Left ventricle myocardium inferior (tissue), 1 donor: ENCODE measurements at regions not wholly inside any gene's neighbourhood (a gene's known extent, or its start where the extent isn't known, plus 50 kb on each side); places are given as distances from the start of the nearest gene placed in this dataset.
"Not testable (repeated sequence)": the region's sequence is repeated elsewhere in the genome, so short reads cannot be mapped to it uniquely, and the experiment has no call there.

Experiments used
- DNase-seq: peaks from one replicate; pipeline ENCODE4 v3.0.0-alpha.2; 2020
- H3K27ac ChIP-seq: fragments of 200-600 bp; replicated peaks from 2 replicates; pipeline ENCODE4 v1.8.0; 2021
- H3K27me3 ChIP-seq: fragments of 200-600 bp; 2 replicates; pipeline ENCODE4 v1.8.0; 2021; ENCODE audit warnings: low read depth
- H3K36me3 ChIP-seq: fragments of 200-600 bp; 2 replicates; pipeline ENCODE4 v1.8.0; 2021
- H3K4me1 ChIP-seq: fragments of 200-600 bp; 2 replicates; pipeline ENCODE4 v1.8.0; 2021
- H3K4me3 ChIP-seq: fragments of 200-600 bp; 2 replicates; pipeline ENCODE4 v1.8.0; 2021; ENCODE audit warnings: mild to moderate bottlenecking, moderate library complexity
- H3K9me3 ChIP-seq: fragments of 200-600 bp; replicated peaks from 2 replicates; pipeline ENCODE4 v1.8.0; 2021
- intact Hi-C: fragments of 100-400 bp; cut with micrococcal nuclease; formaldehyde crosslinking; loops from one replicate; pipeline ENCODE4 v1.11.0; 2022
- donor health status: DM: no; HTN: yes; CAD: no; lungs with severe emphysema.

DNA sequence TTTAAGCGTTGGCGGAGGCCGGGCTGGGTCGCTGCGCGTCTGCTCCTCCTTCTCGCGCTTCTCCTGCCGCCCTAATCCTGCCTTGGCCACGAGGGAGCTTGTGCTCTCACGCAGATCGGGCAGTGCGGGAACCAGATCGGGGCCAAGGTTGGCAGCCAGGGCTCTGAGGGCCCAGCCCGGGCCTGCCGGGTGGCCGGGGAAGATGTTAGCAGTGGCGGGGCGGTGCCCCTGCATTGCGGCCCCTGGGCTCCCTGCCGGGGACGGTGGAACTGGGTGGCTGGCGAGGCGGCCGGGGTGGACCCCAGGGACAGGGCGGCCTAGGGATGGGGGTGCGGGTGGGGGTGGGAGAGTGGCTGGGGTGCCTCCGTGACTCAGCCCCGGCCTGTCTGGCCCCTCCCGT is 297.4 kb downstream of the CACNA1B start:
- H3K4me3 ChIP-seq, DNase-seq, intact Hi-C loops: not testable (repeated sequence)

DNA sequence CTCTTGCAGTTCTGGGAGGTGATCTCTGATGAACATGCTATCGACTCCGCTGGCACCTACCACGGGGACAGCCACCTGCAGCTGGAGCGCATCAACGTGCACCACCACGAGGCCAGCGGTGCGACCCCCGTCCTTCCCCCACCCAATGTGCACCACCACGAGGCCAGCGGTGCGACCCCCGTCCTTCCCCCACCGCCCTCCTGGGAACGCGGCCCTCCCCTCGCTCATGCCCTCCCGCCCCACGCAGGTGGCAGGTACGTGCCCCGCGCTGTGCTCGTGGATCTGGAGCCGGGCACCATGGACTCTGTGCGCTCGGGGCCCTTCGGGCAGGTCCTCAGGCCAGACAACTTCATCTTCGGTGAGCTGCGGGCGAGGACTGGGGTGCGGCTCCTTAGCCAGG is 297.8 kb downstream of the CACNA1B start:
- H3K4me3 ChIP-seq, H3K27ac ChIP-seq, DNase-seq, H3K4me1 ChIP-seq, intact Hi-C loops, H3K36me3 ChIP-seq, H3K9me3 ChIP-seq: not testable (repeated sequence)
- peaks cover 14% of the 10 kb centered on the region for H3K27me3 ChIP-seq

More for the DNA sequence above, 297.4 kb downstream of the CACNA1B start:
- H3K4me1 ChIP-seq, H3K27ac ChIP-seq, H3K9me3 ChIP-seq, H3K36me3 ChIP-seq: not testable (repeated sequence)
- H3K27me3 ChIP-seq, result peaks cover 14% of the 10 kb centered on the region

DNA sequence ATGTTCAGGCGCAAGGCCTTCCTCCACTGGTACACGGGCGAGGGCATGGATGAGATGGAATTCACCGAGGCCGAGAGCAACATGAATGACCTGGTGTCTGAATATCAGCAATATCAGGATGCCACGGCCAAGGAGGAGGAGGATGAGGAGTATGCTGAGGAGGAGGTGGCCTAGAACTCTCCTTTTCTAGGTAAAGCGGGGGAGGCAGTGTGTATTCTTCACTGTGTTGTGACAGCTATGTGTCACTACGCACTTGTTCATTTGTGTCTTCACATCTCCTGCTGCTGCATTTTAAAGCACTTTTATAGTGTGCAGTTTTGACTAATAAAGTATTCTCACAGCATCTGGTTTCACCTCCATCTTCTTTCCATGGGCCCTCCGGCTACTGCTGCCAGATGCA is 299.5 kb downstream of the CACNA1B start:
- H3K36me3 ChIP-seq, H3K4me3 ChIP-seq, intact Hi-C loops, H3K9me3 ChIP-seq, DNase-seq, H3K4me1 ChIP-seq, H3K27ac ChIP-seq: not testable (repeated sequence)
- H3K27me3 ChIP-seq, result peaks cover 14% of the 10 kb centered on the region

DNA sequence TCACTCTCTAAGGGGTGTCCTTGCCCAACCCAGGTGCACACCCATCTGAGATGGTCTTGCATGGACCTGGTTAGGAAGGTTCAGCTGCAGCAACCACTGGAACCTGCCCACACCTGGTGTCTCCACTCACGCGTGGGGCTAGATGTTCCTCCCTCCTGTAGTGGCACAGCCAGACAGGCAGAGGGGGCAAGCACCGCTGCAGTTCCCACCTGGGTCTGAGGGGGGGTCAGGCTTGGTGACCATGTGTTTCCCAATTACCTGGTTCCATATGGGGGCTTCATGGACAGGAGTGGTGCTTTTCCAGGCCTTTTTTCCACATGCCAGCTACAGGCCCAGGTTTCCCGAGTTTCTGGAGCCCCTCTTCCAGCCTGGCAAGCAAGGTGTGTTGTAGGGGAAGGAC is 301.4 kb downstream of the CACNA1B start:
- H3K9me3 ChIP-seq, DNase-seq, H3K4me3 ChIP-seq, H3K36me3 ChIP-seq, H3K27ac ChIP-seq, intact Hi-C loops, H3K4me1 ChIP-seq: not testable (repeated sequence)
- H3K27me3 ChIP-seq, result peaks cover 18% of the 10 kb centered on the region

DNA sequence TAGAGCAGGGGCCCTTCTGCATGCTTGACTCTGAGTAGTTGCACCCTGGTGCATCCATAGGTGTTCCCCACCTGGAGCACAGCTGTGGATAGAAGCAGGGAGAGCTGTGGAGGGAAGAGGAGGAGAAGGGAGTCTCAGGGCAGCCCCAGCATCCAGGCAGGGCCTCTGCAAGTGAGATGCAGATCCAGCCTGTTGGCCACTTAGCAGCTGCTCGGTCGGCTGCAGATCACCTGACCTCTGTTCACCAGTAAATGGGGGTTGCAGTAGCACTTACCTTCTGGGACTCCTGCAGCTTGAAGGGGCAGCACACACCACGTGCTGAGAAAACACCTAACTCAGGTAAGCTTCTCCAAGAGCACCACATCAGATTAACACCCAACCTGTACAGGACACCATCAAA is 302.1 kb downstream of the CACNA1B start:
- H3K36me3 ChIP-seq, intact Hi-C loops, H3K9me3 ChIP-seq, DNase-seq, H3K27ac ChIP-seq, H3K4me1 ChIP-seq, H3K4me3 ChIP-seq: not testable (repeated sequence)
- H3K27me3 ChIP-seq, result peaks cover 18% of the 10 kb centered on the region

DNA sequence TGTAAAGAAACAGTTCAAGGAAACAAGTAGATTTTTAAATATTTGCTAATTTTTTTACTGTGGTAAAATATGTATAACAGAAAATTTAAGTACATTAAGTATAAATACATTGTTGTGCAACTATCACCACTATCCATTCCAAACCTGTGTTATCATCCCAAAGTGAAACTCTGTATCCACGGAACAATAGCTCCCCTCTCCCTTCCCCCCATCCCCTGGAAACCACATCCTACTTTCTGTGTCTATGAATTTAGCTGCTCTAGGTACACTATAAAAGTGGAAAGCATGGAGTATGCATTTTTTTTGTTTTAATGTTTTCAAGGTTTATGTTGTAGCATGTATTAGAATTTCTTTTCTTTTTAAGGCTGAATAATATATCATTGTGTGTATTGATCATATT is 304.4 kb downstream of the CACNA1B start:
- intact Hi-C loops, H3K27ac ChIP-seq, H3K4me1 ChIP-seq, DNase-seq, H3K36me3 ChIP-seq, H3K4me3 ChIP-seq, H3K9me3 ChIP-seq: not testable (repeated sequence)
- H3K27me3 ChIP-seq, result peaks cover 25% of the 10 kb centered on the region

DNA sequence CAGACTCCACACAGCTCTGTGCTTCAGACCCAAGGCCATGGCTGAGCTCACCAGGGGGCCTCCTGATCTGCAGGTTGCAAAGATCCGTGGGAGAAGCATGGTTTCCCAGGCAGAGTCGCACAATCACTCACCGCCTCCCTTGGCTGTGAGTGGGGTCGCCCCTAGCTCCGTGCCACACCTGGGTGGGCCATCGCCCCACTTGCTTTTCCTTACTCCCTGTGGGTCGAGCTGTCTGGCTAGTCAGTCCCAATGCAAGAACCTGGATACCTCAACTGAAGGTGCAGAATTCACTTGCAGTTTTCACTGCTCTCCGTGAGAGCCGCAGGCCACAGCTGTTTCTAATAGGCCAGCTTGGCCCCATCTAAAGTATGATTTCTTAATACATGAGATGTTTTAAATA is 319.6 kb downstream of the CACNA1B start:
- peaks cover 21% of the 10 kb centered on the region for H3K27me3 ChIP-seq
- H3K36me3 ChIP-seq, H3K9me3 ChIP-seq, DNase-seq, intact Hi-C loops, H3K4me3 ChIP-seq, H3K4me1 ChIP-seq, H3K27ac ChIP-seq: not testable (repeated sequence)

DNA sequence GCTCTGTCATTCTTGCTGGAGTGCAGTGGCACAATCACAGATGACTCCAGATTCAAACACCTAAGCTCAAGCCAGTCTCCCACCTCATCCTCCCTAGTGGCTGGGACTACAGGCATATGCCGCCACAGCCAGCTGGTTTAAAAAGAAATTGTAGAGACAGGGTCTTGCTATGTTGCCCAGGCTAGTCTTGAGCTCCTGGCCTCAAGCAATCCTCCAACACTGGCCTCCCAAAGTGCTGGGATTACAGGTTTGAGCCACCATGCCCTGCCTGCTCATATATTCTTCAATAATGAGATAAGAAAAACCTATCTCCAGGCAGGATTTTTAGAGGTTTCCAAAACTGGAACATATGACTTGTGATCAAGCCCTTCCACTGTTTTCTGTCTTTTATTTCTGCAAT is 321.4 kb downstream of the CACNA1B start:
- H3K4me3 ChIP-seq, DNase-seq, H3K9me3 ChIP-seq, intact Hi-C loops, H3K27ac ChIP-seq, H3K36me3 ChIP-seq, H3K4me1 ChIP-seq: not testable (repeated sequence)
- H3K27me3 ChIP-seq, result peaks cover 22% of the 10 kb centered on the region

DNA sequence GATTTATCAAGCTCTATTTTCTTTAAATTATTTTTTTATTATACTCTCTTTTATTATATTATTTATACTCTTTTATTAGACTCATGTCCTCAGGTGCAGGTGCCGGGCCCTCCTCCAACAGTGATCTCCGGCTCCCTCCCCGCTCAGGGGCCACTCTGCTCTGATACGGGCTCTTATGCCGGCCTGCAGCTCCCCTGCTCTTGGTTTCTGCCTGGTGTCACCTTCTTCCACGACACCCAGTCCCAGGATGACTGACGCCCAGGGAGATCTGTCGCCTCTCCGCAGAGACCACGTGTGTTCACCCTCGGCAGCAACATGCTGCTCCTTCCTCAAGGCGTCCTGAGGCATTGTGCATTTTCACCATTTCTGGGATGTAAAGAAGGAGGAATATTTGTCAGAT is 322.3 kb downstream of the CACNA1B start:
- H3K9me3 ChIP-seq, H3K36me3 ChIP-seq, DNase-seq, H3K27ac ChIP-seq, intact Hi-C loops, H3K4me1 ChIP-seq, H3K4me3 ChIP-seq: not testable (repeated sequence)
- H3K27me3 ChIP-seq, result peaks cover 22% of the 10 kb centered on the region

DNA sequence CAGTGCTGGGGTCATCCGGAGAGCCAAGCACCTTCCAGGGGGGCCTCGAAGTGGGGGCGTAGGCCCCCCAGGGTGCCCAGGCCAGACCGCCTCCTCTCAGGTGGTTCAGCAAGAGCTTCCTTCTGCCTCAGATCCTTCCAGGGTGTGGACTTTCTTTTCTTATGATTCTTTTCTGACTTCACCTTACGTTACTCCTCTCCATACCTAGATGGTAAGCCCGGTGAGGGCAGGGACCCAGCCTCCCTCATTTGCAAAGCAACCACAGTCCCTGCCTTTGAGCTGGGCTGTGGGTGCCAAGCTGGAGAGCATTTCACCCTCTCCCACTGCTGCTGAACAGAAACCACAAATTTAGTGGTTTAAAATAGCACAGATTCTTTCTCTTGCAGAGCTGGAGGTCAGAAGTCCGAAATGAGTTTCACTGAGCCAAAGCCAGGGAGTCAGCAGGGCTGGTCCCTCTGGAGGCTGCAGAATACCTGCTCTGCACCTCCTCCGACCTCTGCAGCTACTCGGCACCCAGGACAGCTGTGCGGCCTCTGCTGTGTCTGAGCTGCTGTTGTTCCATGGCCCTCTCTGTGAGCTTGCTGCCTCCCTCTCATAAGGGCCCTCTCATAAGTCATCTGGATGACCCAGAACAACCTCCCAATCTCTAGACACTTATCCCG is 323.0 kb downstream of the CACNA1B start:
- H3K27ac ChIP-seq, H3K4me3 ChIP-seq, intact Hi-C loops, H3K9me3 ChIP-seq, H3K4me1 ChIP-seq, DNase-seq, H3K36me3 ChIP-seq: not testable (repeated sequence)
- H3K27me3 ChIP-seq, result peaks cover 22% of the 10 kb centered on the region

DNA sequence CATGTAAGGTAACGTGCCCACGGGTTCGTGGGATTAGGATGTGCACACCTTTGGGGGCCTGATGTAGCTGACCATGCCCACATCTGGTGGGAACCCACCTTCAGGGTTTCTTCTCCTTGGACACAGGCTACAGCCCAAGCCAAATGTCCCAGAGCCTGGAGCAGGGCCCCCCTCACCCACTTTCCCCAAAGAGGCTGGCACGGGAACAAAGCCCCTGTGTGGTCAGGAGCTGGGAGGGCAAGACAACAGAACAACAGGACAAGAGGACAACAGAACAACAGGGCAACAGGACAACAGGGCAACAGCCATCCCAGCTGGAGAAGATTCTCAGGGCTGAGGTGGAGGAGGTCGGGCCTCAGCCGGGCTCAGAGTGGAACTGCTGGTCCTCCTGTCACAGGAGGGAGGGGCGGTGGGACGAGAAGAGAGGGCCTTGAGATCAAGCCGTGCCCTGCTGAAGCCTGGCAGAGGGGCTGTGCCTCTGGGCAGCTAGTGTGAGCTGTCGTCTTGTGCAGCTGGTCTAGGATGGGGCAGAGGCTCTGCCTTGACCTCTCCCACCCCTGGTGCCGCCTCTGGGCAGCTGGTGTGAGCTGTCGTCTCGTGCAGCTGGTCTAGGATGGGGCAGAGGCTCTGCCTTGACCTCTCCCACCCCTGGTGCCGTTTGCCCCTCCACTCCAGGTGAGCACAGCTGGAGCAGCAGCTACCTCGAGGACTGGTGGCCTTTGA is 323.7 kb downstream of the CACNA1B start:
- H3K4me3 ChIP-seq, H3K4me1 ChIP-seq, intact Hi-C loops, H3K9me3 ChIP-seq, H3K27ac ChIP-seq, H3K36me3 ChIP-seq, DNase-seq: not testable (repeated sequence)
- peaks cover 22% of the 10 kb centered on the region for H3K27me3 ChIP-seq

DNA sequence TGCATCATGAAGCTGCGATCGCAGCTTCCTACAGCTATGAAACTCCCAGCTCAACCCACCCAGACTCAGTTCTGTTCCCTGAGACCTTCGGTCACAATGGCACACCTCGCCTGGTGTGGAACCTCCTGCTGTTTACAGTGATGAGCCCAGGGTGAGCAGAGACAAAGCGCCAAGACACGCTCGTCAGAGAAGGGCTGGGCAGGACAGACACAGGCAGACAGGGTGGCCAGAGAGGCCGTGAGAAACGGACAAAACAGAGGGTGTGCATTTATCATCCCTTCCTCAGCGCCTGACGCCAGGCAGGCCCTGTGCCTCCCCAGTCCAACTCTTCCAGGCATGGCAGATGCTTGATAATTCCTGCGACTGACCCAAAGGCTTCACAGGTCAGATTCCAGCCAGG is 324.5 kb downstream of the CACNA1B start:
- DNase-seq, H3K9me3 ChIP-seq, intact Hi-C loops, H3K4me1 ChIP-seq, H3K27ac ChIP-seq, H3K36me3 ChIP-seq, H3K4me3 ChIP-seq: not testable (repeated sequence)
- peaks cover 20% of the 10 kb centered on the region for H3K27me3 ChIP-seq

DNA sequence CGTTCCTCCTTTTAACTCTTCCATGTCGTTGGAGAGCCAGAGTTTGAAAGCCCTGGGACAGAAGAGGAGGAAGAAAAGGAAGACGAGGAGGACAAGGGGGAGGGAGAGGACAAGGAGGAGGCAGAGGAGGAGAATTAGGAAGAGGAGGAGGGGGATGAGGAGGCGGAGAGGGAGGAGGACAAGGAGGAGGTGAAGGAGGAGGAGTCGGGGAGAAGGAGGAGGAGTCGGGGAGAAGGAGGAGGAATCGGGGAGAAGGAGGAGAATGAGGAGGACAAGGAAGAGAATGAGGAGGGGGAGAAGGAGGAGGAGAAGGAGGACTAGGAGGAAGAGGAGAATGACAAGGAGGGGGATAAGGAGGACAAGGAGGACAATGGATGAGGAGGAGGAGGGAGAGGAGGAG is 325.7 kb downstream of the CACNA1B start:
- H3K9me3 ChIP-seq, H3K27ac ChIP-seq, H3K4me1 ChIP-seq, H3K4me3 ChIP-seq, H3K36me3 ChIP-seq, H3K27me3 ChIP-seq, DNase-seq, intact Hi-C loops: not testable (repeated sequence)

DNA sequence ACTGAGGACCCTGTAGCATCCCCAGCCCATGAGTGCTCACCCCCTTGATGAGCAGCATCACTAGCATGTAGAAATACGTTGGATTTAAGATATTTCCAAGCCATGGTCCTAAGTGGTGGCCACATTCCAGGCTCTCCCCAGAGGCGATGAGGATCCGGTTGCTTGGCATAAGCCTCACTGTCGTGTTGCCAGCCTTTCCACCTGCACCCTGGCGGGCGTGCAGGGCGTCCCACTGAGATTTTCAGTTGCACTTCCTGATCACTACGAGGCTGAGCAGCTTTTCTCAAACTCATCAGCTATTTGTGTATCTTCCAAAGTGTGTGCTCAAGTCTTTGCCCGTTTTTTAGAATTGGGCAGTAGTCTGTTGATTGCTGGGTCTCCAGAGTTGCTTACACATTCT is 326.3 kb downstream of the CACNA1B start:
- H3K27ac ChIP-seq, DNase-seq, H3K4me3 ChIP-seq, H3K9me3 ChIP-seq, H3K36me3 ChIP-seq, intact Hi-C loops, H3K4me1 ChIP-seq, H3K27me3 ChIP-seq: not testable (repeated sequence)
